Putamen (tissue), 1 donor: ENCODE measurements at regions not wholly inside any gene's neighbourhood (a gene's known extent, or its start where the extent isn't known, plus 50 kb on each side); places are given as distances from the start of the nearest gene placed in this dataset.

ENCODE experiments used
- DNase-seq: peaks from one replicate; pipeline ENCODE4 v3.0.0-alpha.2; 2016; ENCODE audit warnings: low spot score

GRCh38 chr9:82637368-82637767 is 425.6 kb downstream of the RASEF start:
- no peak for DNase-seq

- no peak for DNase-seq
Measured at GRCh38 chr9:82645600-82645999, 417.3 kb downstream of the RASEF start.

- DNase-seq: no peak
Measured at GRCh38 chr9:82650368-82650767, 412.6 kb downstream of the RASEF start.

- no peak for DNase-seq
Measured at GRCh38 chr9:82651474-82651873, 411.5 kb downstream of the RASEF start.

- DNase-seq: no peak
Measured at GRCh38 chr9:82665324-82665723, 397.6 kb downstream of the RASEF start.

GRCh38 chr9:82668689-82669199 is 394.2 kb downstream of the RASEF start:
- no peak for DNase-seq

GRCh38 chr9:82670000-82670399 is 392.9 kb downstream of the RASEF start:
- no peak for DNase-seq

- no peak for DNase-seq
Measured at GRCh38 chr9:82670726-82671125, 392.2 kb downstream of the RASEF start.

GRCh38 chr9:82673201-82673600 is 389.7 kb downstream of the RASEF start:
- no peak for DNase-seq

- no peak for DNase-seq
Measured at GRCh38 chr9:82673919-82674318, 389.0 kb downstream of the RASEF start.

GRCh38 chr9:82675102-82675501 is 387.8 kb downstream of the RASEF start:
- DNase-seq: no peak

GRCh38 chr9:82675605-82676004 is 387.3 kb downstream of the RASEF start:
- DNase-seq: no peak

GRCh38 chr9:82677086-82677485 is 385.9 kb downstream of the RASEF start:
- no peak for DNase-seq

- DNase-seq: no peak
Measured at GRCh38 chr9:82679472-82679871, 383.5 kb downstream of the RASEF start.

- no peak for DNase-seq
Measured at GRCh38 chr9:82680179-82680935, 382.6 kb downstream of the RASEF start.

GRCh38 chr9:82681809-82682208 is 381.1 kb downstream of the RASEF start:
- no peak for DNase-seq

GRCh38 chr9:82682431-82682830 is 380.5 kb downstream of the RASEF start:
- DNase-seq: no peak

- DNase-seq: no peak
Measured at GRCh38 chr9:82695704-82696103, 367.2 kb downstream of the RASEF start.

- no peak for DNase-seq
Measured at GRCh38 chr9:82706786-82707185, 356.2 kb downstream of the RASEF start.

GRCh38 chr9:82716821-82717220 is 346.1 kb downstream of the RASEF start:
- DNase-seq: no peak

GRCh38 chr9:82720515-82720914 is 342.4 kb downstream of the RASEF start:
- DNase-seq: no peak

- DNase-seq: peak; percentile 56
Measured at GRCh38 chr9:82721593-82721992, 341.3 kb downstream of the RASEF start.

- DNase-seq: no peak
Measured at GRCh38 chr9:82722051-82722450, 340.9 kb downstream of the RASEF start.

GRCh38 chr9:82722561-82722960 is 340.4 kb downstream of the RASEF start:
- no peak for DNase-seq
